ENCODE measurements at regions not wholly inside any gene's neighbourhood (a gene's known extent, or its start where the extent isn't known, plus 50 kb on each side); places are given as distances from the start of the nearest gene placed in this dataset.

DNA sequence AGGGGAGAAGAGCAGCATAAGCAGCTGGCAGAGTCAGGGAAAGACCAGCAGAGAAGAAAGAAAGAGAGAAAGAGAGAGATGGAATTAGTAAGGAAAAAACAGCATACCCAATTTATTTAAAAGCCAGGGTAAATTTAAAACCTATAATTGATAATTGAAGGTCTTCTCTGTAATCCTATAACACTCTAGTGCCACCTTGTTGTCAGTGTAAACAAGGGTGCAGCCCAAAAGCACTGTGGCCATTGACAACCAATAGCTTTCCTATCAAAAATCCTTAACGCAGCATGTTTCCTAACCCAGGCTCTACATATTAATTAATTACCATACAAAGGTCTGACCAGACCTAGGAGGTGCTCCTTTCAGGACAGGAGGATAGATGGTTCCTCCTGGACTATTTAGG is 447.2 kb upstream of the HSFY2 start:
- no peak for TF ChIP-seq POLR2A (IDR thresholded peaks at IDR 0.05)
- TF ChIP-seq, protein P1, sequence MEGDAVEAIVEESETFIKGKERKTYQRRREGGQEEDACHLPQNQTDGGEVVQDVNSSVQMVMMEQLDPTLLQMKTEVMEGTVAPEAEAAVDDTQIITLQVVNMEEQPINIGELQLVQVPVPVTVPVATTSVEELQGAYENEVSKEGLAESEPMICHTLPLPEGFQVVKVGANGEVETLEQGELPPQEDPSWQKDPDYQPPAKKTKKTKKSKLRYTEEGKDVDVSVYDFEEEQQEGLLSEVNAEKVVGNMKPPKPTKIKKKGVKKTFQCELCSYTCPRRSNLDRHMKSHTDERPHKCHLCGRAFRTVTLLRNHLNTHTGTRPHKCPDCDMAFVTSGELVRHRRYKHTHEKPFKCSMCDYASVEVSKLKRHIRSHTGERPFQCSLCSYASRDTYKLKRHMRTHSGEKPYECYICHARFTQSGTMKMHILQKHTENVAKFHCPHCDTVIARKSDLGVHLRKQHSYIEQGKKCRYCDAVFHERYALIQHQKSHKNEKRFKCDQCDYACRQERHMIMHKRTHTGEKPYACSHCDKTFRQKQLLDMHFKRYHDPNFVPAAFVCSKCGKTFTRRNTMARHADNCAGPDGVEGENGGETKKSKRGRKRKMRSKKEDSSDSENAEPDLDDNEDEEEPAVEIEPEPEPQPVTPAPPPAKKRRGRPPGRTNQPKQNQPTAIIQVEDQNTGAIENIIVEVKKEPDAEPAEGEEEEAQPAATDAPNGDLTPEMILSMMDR (IDR thresholded peaks at IDR 0.05), result no peak
